Astrocyte (in vitro differentiated cells and primary cell): ENCODE measurements at regions not wholly inside any gene's neighbourhood (a gene's known extent, or its start where the extent isn't known, plus 50 kb on each side); places are given as distances from the start of the nearest gene placed in this dataset.

Experiments
- DNase-seq: peaks from one replicate; pipeline ENCODE4 v3.0.0-alpha.2; 2010; ENCODE audit warnings: low read depth
- FAIRE-seq: peaks from 2 replicates; lab custom pipeline; 2011; peaks lifted over from hg19 to GRCh38; lab: Jason Lieb, UNC
- H2AFZ ChIP-seq: 2 replicates; pipeline ENCODE4 v1.6.0; 2012; ENCODE audit warnings: low read depth, low read length, inconsistent platforms
- H3K27ac ChIP-seq: 2 replicates; pipeline ENCODE4 v1.5.1; 2011; ENCODE audit warnings: low read depth, low read length, inconsistent platforms
- H3K27me3 ChIP-seq: 2 replicates; pipeline ENCODE4 v1.6.0; 2011; ENCODE audit warnings: low read length, inconsistent platforms; ENCODE audit not compliant: insufficient read depth
- H3K36me3 ChIP-seq: 2 replicates; pipeline ENCODE4 v1.5.1; 2011; ENCODE audit warnings: low read length, inconsistent platforms; ENCODE audit not compliant: insufficient read depth
- H3K4me1 ChIP-seq: 2 replicates; pipeline ENCODE4 v1.5.1; 2011; ENCODE audit warnings: low read length, inconsistent platforms; ENCODE audit not compliant: insufficient read depth
- H3K4me2 ChIP-seq: 2 replicates; pipeline ENCODE4 v1.6.0; 2012; ENCODE audit warnings: low read length, inconsistent platforms
- H3K4me3 ChIP-seq: 2 replicates; pipeline ENCODE4 v1.5.1; 2011; ENCODE audit warnings: low read depth, mild to moderate bottlenecking, low read length, inconsistent platforms; ENCODE audit not compliant: insufficient read depth
- H3K79me2 ChIP-seq: 2 replicates; pipeline ENCODE4 v1.6.0; 2012; ENCODE audit warnings: mild to moderate bottlenecking, low read length, inconsistent platforms; ENCODE audit not compliant: insufficient read depth
- H3K9ac ChIP-seq: 2 replicates; pipeline ENCODE4 v1.6.0; 2012; ENCODE audit warnings: mild to moderate bottlenecking, low read length, inconsistent platforms
- H3K9me3 ChIP-seq: 2 replicates; pipeline ENCODE4 v1.5.1; 2012; ENCODE audit warnings: low read depth, mild to moderate bottlenecking, low read length, inconsistent platforms; ENCODE audit not compliant: insufficient read depth
- H4K20me1 ChIP-seq: 2 replicates; pipeline ENCODE4 v1.6.0; 2012; ENCODE audit warnings: low read length, inconsistent platforms; ENCODE audit not compliant: insufficient read depth
- H3K27ac Mint-ChIP-seq: one replicate; pipeline ENCODE4 v1.8.0; 2021; ENCODE audit warnings: mild to moderate bottlenecking, mixed read lengths; ENCODE audit not compliant: unreplicated experiment
- H3K27me3 Mint-ChIP-seq: one replicate; pipeline ENCODE4 v1.8.0; 2021; ENCODE audit warnings: low read depth, mixed read lengths; ENCODE audit not compliant: unreplicated experiment
- H3K36me3 Mint-ChIP-seq: one replicate; pipeline ENCODE4 v1.8.0; 2021; ENCODE audit warnings: low read depth, mixed read lengths; ENCODE audit not compliant: unreplicated experiment
- H3K4me1 Mint-ChIP-seq: one replicate; pipeline ENCODE4 v1.8.0; 2021; ENCODE audit warnings: low read depth, mixed read lengths; ENCODE audit not compliant: unreplicated experiment
- H3K4me3 Mint-ChIP-seq: one replicate; pipeline ENCODE4 v1.8.0; 2021; ENCODE audit warnings: mild to moderate bottlenecking, moderate library complexity, mixed read lengths; ENCODE audit not compliant: unreplicated experiment
- H3K9me3 Mint-ChIP-seq: one replicate; pipeline ENCODE4 v1.8.0; 2021; ENCODE audit warnings: mild to moderate bottlenecking, mixed read lengths; ENCODE audit not compliant: unreplicated experiment
- EZH2 ChIP-seq: IDR thresholded peaks from 2 replicates; pipeline ENCODE4 v1.6.1; 2012; ENCODE audit warnings: mild to moderate bottlenecking, low read length, inconsistent platforms; ENCODE audit not compliant: insufficient read depth
- TF ChIP-seq, protein P1 (sequence below): IDR thresholded peaks from 2 replicates; pipeline ENCODE4 v1.5.1; 2011; ENCODE audit warnings: low read depth, mild to moderate bottlenecking, inconsistent platforms, low read length, moderate library complexity; ENCODE audit not compliant: insufficient read depth

GRCh38 chr1:172774561-172774960, 115.7 kb downstream of the FASLG start:
- H2AFZ ChIP-seq, result no peak overlapping the region
- no peak overlapping the region for H3K9ac ChIP-seq
- Mint-ChIP-seq H3K4me1 (no peaks in the 10 kb centered on the region), H3K27me3 (peaks cover 2% of the 10 kb centered on the region), H3K4me3 (no peak overlapping the region), H3K9me3 (no peaks in the 10 kb centered on the region), H3K36me3 (no peaks in the 10 kb centered on the region), H3K27ac (no peak overlapping the region)
- no peak for DNase-seq
- no peaks in the 10 kb centered on the region for H3K36me3 ChIP-seq
- no peak overlapping the region for H3K27ac ChIP-seq
- no peak overlapping the region for H3K4me2 ChIP-seq
- no peaks in the 10 kb centered on the region for H4K20me1 ChIP-seq
- H3K9me3 ChIP-seq, result no peaks in the 10 kb centered on the region
- H3K27me3 ChIP-seq, result no peaks in the 10 kb centered on the region
- FAIRE-seq, result no peak
- H3K4me1 ChIP-seq, result no peaks in the 10 kb centered on the region
- TF ChIP-seq, protein P1, sequence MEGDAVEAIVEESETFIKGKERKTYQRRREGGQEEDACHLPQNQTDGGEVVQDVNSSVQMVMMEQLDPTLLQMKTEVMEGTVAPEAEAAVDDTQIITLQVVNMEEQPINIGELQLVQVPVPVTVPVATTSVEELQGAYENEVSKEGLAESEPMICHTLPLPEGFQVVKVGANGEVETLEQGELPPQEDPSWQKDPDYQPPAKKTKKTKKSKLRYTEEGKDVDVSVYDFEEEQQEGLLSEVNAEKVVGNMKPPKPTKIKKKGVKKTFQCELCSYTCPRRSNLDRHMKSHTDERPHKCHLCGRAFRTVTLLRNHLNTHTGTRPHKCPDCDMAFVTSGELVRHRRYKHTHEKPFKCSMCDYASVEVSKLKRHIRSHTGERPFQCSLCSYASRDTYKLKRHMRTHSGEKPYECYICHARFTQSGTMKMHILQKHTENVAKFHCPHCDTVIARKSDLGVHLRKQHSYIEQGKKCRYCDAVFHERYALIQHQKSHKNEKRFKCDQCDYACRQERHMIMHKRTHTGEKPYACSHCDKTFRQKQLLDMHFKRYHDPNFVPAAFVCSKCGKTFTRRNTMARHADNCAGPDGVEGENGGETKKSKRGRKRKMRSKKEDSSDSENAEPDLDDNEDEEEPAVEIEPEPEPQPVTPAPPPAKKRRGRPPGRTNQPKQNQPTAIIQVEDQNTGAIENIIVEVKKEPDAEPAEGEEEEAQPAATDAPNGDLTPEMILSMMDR, result no peak
- no peak for TF ChIP-seq EZH2
- no peaks in the 10 kb centered on the region for H3K79me2 ChIP-seq
- no peak overlapping the region for H3K4me3 ChIP-seq

- Mint-ChIP-seq H3K4me1 (no peaks in the 10 kb centered on the region), H3K9me3 (no peaks in the 10 kb centered on the region), H3K36me3 (no peaks in the 10 kb centered on the region), H3K4me3 (no peak overlapping the region), H3K27ac (no peak overlapping the region), H3K27me3 (no peaks in the 10 kb centered on the region)
- FAIRE-seq (no peak), DNase-seq (no peak)
- Histone ChIP-seq H4K20me1 (no peaks in the 10 kb centered on the region), H3K27me3 (no peaks in the 10 kb centered on the region), H3K27ac (no peak overlapping the region), H3K4me1 (no peaks in the 10 kb centered on the region), H3K4me2 (no peak overlapping the region), H3K4me3 (no peak overlapping the region), H2AFZ (no peak overlapping the region), H3K9me3 (no peaks in the 10 kb centered on the region), H3K9ac (no peak overlapping the region), H3K79me2 (no peaks in the 10 kb centered on the region), H3K36me3 (no peaks in the 10 kb centered on the region)
- TF ChIP-seq, protein P1, result no peak
- no peak for TF ChIP-seq EZH2
Observed at GRCh38 chr1:172775606-172776005, 116.7 kb downstream of the FASLG start.

DNA sequence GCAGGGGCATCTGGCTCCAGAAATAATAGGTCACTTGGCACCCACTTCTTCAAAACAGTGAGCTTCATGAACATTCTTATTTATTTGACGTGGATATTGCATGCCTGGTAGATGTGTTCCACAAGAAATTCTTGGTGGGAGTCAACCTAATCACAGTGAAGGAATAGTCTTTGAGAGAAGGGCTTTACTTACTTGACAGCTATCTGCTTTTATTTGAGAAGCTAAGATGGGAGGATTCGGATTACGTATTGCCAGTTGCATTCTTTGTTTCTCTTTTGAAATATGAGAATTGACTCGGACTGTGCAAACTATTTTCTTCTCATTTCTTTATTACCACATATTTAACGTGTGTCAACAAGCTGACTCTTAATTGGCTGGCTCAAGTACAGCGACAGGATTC, 117.2 kb downstream of the FASLG start:
- no peaks in the 10 kb centered on the region for H3K36me3 Mint-ChIP-seq

More for the DNA sequence above, 117.2 kb downstream of the FASLG start:
- no peak for FAIRE-seq
- H3K27ac Mint-ChIP-seq, result no peak overlapping the region
- no peak overlapping the region for H3K4me2 ChIP-seq
- no peak for DNase-seq
- TF ChIP-seq, protein P1, result no peak
- no peak for TF ChIP-seq EZH2
- no peaks in the 10 kb centered on the region for H3K4me1 Mint-ChIP-seq
- H2AFZ ChIP-seq, result no peak overlapping the region
- no peak overlapping the region for H3K4me3 ChIP-seq
- no peaks in the 10 kb centered on the region for H3K9me3 ChIP-seq
- no peaks in the 10 kb centered on the region for H3K27me3 ChIP-seq
- H3K36me3 ChIP-seq, result no peaks in the 10 kb centered on the region
- no peaks in the 10 kb centered on the region for H3K9me3 Mint-ChIP-seq
- H3K9ac ChIP-seq, result no peak overlapping the region
- no peak overlapping the region for H3K4me3 Mint-ChIP-seq
- no peaks in the 10 kb centered on the region for H3K27me3 Mint-ChIP-seq
- H4K20me1 ChIP-seq, result no peaks in the 10 kb centered on the region
- no peaks in the 10 kb centered on the region for H3K79me2 ChIP-seq
- H3K4me1 ChIP-seq, result no peaks in the 10 kb centered on the region
- H3K27ac ChIP-seq, result no peak overlapping the region
